Mammary epithelial cell (primary cell): ENCODE measurements at regions not wholly inside any gene's neighbourhood (a gene's known extent, or its start where the extent isn't known, plus 50 kb on each side); places are given as distances from the start of the nearest gene placed in this dataset.

ENCODE experiments used
- CTCF ChIP-seq, 2 donors: IDR thresholded peaks in 1 of 2; conservative IDR thresholded peaks in 1 of 2; 2 replicates each; pipeline ENCODE4 v1.5.1; 2011 to 2012; ENCODE audit warnings: inconsistent platforms in 2 of 2, low read length in 2 of 2, mild to moderate bottlenecking in 2 of 2, control low read depth in 1 of 2, low read depth in 1 of 2; ENCODE audit not compliant: insufficient read depth in 1 of 2; ENCODE audit errors: extremely low read depth in 1 of 2
- EZH2 ChIP-seq: IDR thresholded peaks from 2 replicates; pipeline ENCODE4 v1.6.1; 2012; ENCODE audit warnings: low read length, inconsistent platforms, borderline replicate concordance

DNA sequence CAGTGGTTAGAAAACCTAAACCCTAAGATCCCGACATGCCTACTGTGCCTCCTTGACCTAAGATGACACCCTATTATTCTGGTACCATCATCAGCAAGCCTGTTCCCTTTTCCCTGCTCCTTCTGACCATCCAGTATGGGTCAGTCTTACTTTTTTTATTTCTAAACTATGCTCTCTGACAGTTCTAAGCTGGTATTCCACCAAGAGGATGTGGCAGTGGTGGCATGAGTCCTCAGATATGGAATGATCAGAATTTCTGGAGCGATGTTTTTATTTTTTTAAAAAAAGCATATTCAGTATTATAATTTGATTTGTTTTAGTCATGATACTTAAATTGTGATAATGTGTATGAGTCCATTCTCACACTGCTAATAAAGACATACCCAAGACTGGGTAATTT lies 145.9 kb upstream of the LHCGR start:
- TF ChIP-seq CTCF (conservative IDR thresholded peaks at IDR 0.05 in 1 of 2, IDR thresholded peaks at IDR 0.05 in 1 of 2; ENCODE audit: extremely low read depth in 1 of 2, insufficient read depth in 1 of 2, low read depth in 1 of 2, low read length in 2 of 2) (no peak), EZH2 (no peak)
